Germinal center (tissue), 1 donor: ENCODE measurements at regions not wholly inside any gene's neighbourhood (a gene's known extent, or its start where the extent isn't known, plus 50 kb on each side); places are given as distances from the start of the nearest gene placed in this dataset.
"Not testable (repeated sequence)": the region's sequence is repeated elsewhere in the genome, so short reads cannot be mapped to it uniquely, and the experiment has no call there.

Experiments
- DNase-seq: peaks from one replicate; pipeline ENCODE4 v3.0.0; 2012; ENCODE audit warnings: mixed read lengths, low spot score

DNA sequence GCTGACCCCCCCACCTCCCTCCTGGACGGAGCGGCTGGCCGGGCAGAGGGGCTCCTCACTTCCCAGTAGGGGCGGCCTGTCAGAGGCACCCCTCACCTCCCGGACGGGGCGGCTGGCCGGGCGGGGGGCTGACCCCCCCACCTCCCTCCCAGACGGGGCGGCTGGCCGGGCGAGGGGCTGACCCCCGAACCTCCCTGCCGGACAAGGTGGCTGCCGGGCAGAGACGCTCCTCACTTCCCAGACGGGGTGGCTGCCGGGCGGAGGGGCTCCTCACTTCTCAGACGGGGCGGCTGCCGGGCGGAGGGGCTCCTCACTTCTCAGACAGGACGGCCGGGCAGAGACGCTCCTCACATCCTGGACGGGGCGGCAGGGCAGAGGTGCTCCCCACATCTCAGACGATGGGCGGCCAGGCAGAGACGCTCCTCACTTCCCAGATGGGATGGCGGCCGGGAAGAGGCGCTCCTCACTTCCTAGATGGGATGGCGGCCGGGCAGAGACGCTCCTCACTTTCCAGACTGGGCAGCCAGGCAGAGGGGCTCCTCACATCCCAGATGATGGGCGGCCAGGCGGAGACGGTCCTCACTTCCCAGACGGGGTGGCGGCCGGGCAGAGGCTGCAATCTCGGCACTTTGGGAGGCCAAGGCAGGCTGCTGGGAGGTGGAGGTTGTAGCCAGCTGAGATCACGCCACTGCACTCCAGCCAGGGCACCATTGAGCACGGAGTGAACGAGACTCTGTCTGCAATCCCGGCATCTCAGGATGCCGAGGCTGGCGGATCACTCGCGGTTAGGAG, 66.2 kb upstream of the PAPPA2 start:
- not testable (repeated sequence) for DNase-seq

DNA sequence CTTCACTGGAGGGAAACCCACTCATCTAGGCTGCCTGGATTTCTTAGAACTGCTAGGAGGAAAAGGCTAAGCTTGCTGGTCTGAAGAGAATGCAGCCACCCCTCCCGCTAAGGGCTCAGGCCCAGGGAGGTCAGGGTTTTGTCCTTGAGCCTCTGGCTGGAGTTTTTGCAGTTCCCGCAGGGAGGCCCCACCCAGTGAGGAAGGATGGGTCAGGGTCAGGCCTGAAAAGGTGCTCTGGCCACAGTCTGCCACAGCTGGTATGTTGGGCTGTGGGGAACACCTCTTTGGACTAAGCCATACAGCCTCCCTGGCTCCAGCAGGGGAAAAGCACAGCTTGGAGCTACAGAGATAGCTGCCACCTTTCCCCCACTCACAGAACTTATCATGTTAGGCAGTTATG, 71.4 kb upstream of the PAPPA2 start:
- DNase-seq, result no peak

DNA sequence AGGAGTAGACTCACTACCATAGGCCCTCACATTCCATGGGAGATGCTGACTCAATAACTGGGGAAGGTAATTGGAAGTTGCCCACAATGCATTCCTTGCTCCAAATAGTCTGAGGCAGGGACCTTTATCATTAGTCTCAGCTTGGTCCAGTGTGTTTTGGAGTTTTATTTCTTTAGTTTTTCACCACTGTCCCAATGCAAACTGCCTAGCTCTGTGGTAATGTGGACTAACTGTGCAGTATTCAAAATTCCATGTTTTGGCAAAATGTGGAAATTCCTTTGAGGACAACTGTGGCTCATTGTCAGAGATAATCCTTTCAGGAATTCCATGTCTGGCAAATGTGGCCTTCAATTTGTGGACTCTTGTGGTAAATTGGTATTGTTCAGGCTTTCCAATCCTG, 78.1 kb upstream of the PAPPA2 start:
- DNase-seq, result no peak

DNA sequence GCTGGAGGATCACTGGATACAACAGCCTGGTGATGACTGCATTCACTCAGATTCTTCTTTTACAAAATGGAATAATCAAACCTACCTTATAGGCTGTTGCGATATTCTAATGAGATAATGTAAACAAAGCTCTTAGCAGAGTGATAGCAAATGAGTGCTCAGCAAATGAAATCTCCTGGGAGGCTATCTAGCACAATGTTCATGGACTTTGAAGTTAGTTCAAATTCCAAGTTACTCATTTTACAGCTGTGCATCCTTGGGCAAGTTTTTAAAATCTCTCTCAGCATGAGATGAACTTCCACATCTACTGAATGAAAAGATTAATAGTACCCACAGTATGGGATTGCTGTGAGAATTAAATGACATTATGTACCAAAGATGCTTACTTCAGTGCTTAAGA, 80.8 kb upstream of the PAPPA2 start:
- DNase-seq, result no peak

DNA sequence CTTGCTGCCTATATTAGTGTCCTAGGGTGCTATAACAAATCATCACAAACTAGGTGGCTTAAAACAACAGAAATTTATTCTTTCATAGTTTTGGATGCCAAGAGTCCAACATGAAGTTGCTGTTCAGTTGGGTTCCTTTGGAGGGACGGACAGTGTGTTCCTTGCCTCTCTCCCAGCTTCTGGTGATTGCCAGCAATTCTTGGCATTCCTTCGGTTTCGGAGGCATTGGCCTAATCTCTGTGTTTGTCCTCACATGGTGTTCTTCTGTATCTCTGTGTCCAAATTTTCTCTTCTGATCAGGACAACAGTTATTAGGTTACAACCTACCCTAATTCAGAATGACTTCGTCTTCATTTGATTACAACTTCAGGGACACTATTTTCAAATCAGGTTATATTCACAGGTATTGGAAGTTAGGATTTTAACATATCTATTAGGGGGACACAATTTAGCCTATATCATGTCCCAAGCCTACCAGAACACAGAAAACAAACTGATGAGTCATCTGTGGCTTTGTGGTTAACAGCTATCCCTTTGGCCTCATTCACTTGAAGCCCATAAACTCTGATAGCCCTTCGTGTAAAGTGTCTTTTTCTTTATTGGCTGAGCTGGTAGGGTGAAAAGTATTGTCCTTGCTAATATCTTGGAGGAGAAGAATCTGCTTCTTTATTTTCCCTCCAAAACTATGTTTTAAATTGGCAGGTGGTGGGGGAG, 83.2 kb upstream of the PAPPA2 start:
- DNase-seq, result no peak

DNA sequence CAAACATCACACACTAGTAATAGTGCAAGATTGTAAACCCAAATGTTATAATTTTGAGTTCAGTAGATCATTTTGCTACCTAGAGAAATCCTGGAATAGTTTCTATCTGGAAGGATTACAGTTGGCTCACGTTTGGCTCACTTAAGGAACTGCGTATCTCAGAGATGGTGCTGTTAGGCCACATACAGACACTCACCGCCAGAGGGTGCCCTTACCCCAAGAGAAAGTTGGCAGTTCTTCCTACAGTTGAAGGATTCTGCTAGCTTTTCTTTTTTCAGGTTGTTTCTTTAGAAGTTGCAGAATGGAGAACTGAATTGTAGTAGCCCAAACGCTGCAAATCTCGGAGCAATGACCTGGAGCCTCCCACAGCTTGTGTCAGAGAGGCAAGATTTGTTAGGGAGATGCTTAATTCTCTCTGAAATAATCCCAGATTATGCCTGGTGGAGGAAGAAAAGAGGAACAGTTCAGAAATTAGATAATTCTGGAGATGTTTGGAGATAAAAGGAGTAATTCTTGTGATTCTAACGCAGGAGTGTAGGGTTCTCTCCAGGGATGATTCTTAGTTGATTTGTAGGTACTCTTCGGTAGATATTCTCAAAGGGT, 87.9 kb upstream of the PAPPA2 start:
- DNase-seq, result peak; percentile 40

DNA sequence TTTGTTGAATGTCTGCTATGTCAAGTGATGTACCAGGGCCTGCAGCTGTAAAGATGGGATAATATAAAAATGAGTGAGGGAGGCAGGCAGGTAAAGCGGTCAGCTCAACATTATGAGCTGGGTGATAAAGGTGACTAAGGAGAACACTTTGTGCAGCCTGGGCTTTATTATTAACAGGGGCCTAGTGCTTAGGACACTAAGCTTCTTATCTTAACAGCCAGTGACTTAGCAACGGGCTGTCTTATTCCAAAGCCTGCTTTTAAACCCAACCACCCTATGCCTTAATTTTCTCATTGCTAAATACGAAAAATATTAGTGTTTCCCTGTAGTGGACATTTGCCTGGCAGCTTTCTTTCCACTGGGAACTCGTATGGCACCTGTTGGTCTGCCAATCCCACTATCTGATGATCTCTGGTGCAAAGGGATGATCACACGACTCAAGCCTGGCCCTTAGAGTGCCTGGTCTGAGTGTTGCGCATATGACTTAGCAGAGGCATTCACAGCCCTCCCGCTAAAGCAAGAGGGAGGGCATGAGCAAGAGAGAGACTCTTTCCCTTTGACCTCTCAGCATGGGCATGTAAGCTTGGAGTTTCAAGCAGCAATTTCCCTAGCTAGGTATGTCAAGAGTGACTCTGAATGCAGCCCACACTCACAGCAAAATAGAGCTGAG, 98.6 kb upstream of the PAPPA2 start:
- DNase-seq, result no peak

DNA sequence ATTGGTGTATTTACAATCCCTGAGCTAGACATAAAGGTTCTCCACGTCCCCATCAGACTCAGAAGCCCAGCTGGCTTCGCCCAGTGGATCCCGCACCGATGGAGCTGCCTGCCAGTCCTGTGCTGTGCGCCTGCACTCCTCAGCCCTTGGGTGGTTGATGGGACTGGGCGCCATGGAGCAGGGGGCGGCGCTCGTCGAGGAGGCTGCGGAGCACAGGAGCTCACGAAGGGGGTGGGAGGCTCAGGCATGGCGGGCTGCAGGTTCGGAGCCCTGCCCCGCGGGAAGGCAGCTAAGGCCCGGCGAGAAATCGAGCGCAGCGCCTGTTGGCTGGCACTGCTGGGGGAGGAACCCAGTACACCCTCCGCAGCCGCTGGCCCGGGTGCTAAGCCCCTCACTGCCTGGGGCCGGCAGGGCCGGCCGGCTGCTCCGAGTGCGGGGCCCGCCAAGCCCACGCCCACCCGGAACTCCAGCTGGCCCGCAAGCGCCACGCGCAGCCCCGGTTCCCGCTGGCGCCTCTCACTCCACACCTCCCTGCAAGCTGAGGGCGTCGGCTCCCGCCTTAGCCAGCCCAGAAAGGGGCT, 113.8 kb upstream of the PAPPA2 start:
- not testable (repeated sequence) for DNase-seq

DNA sequence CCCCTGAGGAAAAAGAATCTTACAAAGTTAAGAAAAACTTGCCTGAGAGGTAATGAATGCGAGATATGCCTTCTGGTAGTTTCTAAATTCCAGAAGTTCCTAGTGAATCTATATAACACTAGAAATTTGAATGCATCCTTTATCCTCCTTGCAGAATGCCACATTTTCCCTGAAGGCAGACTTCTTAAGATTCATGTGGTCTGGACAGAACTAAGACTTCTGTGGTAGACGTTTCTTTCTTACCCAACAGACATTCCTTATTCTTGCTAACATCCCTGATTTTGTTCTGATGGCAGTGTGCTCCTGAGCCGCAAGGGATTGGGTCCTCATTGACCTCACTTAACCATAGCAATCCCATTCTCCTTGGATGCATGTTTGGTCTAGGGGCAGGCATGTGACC, 121.3 kb upstream of the PAPPA2 start:
- DNase-seq, result no peak

DNA sequence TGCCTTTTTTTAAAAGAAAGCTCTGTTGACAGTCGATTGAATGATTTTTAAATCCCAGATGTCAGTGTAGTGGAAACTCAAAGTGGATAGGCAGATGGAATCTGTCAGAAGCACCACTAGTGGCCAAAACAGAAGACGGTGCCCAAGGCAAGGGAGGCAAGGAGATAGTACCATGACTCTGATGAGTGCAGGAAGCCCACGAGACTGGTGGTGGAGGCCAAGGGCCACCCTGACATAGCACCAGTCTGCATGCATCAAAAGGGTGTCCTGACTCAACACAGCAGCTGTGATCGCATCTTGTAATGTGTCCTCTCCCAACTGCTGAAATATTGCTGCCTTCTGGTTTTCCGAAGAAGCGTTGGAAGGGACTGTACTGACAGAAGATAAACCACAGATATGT, 124.1 kb upstream of the PAPPA2 start:
- no peak for DNase-seq

DNA sequence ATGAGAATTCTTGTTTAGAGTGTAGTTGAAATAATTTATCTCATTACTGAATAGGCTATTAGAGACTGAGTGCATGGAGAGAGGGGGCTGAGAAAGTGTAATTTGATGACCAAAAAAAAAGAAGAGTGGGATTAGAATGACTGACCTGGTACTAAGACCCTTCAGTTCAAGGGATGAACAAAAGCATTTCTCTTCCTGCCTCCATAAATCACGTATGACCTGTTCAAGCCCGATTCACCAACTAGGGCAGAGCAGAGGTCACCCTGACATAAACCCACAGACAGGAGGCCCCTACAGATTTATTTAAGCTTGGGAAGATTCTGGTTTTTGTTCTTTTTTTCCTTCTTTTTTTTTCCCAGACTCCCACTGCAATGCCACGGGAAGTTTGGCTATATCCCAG, 123.7 kb upstream of the COP1 start:
- no peak for DNase-seq

DNA sequence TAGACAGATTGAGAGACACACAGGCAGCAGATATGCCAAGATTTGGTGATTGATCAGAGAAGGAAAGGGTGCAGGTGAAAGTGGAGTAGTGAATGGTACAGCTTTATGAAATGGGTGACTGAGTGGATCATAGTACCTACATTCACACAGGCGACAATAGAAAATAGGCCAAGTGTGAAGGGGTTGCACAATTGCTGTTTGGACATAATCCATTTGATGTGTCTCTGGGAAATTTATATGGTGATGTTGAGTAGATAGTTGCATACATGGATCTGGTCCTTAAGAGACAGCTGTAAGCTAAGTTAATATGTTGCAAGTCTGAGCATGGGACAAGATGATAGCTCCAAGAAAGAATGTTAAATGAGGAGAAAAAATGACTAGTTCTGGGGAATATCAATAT, 118.6 kb upstream of the COP1 start:
- no peak for DNase-seq

DNA sequence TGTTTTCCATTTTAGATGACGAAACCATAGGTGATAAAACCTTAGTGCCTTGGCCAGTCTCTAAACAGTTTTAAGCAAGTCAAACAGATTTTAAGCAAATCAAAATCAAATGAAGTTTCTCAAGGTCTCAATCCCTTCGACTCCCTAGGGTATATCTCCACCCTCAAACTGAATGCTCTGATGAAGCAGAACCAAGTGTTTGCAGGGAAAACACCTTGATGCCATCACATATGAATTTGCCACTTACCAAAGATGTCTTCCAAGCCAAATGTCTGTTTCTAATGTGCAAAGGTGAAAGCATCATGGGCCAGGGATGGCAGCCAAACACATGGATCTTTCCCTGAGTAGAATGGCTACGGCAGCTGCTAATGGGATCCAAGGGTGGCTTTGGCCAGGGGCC, 116.4 kb upstream of the COP1 start:
- no peak for DNase-seq

DNA sequence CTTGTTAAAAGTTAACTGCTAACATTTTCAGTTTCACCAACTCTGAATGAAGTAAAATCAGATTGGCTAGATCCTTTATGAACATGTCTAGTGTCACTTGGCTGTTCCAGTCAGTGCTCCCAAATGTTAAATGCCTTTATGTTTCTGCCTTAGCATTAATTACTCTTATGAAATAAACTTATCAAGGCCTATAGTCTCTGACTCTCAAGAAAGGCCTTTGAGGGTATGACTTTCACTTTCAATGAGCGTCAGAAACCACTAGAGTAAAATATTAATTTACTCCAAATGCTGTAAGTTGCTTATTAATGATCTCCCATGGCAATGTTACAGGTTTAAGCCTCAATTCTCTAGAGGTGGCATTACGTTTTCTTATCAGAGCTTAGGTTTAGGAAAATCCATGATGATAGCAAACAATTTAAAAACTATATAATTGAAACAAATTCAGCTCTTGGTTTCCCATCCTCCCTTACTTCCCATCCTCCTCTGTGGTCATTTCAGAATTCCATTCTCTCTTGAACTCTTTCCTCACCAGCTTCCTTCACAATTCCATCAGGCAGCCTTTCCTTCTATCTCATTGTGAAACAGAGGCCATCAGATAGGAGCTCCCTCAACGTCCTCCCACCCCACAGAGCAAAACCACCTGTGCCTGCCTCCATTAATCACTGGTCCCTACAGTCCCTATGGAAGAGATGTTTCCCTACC, 108.6 kb upstream of the COP1 start:
- DNase-seq, result no peak

DNA sequence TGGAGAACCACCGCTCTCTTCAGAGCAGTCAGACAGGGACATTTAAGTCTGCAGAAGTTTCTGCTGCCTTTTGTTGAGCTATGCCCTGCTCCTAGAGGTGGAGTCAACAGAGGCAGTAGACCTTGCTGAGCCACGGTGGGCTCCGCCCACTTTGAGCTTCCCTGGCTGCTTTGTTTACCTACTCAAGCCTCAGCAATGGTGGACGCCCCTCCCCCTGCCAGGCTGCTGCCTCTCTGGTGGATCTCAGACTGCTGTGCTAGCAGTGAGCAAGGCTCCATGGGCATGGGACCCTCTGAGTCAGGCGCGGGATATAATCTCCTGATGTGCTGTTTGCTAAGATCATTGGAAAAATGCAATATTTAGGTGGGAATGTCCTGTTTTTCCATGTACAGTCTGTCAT, 89.5 kb upstream of the COP1 start:
- DNase-seq, result not testable (repeated sequence)

DNA sequence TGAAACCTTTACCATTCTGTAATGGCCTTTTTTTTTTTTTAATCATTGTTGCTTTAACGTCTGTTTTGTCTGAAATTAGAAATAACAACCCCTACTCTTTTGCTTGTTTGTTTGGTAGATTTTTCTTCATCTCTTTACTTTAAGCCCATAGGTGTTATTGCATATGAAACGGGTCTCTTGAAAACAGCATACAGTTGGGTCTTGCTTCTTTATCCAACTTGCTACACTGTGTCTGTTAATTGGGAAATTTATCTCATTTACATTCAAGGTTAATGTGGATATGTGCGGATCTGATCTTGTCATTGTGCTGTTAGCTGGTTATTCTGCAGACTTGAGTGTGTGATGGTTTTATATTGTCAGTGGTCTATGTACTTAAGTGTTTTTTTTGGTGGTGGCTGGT, 78.9 kb upstream of the COP1 start:
- DNase-seq, result no peak

DNA sequence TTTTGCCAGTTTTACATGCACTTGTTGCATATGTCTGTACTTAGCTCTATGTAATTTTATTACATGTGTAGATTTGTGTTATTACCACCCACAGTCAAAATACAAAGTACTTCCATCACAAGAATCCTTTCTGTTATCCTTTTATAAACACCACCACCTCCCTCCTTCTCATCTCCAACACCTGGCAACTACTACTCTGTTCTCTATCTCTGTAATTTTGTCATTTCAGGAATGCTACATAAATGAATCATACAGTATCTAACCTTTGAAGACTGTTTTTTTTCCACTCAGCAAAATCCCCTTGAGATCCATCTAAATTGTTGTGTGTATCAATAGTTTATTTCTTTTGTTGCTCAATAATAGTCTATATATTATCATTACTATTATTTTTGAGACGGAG, 64.5 kb upstream of the COP1 start:
- no peak for DNase-seq
